Tibial nerve (tissue), 4 donors: ENCODE measurements at regions not wholly inside any gene's neighbourhood (a gene's known extent, or its start where the extent isn't known, plus 50 kb on each side); places are given as distances from the start of the nearest gene placed in this dataset.

ENCODE experiments used
- CTCF ChIP-seq, 5 experiments: fragments of 200-600 bp in 3 of 5; fragments of 450-650 bp in 2 of 5; sonication (generic) in 3 of 5; IDR thresholded peaks; one replicate each; pipeline ENCODE4 v1.5.1; 2016 to 2019; ENCODE audit warnings: antibody characterized with exemption in 5 of 5, mild to moderate bottlenecking in 3 of 5, moderate library complexity in 2 of 5
- EP300 ChIP-seq, 2 donors: sonication (generic); formaldehyde crosslinking; IDR thresholded peaks; one replicate each; pipeline ENCODE4 v1.6.1; 2017; ENCODE audit warnings: antibody characterized with exemption in 2 of 2, mild to moderate bottlenecking in 1 of 2

- TF ChIP-seq CTCF (IDR thresholded peaks at IDR 0.05): no peak
- TF ChIP-seq EP300 (IDR thresholded peaks at IDR 0.05): no peak
Measured at GRCh38 chr14:101505236-101505970, 55.9 kb upstream of the DIO3 start.
